Left colon (tissue), 2 donors: ENCODE measurements at regions not wholly inside any gene's neighbourhood (a gene's known extent, or its start where the extent isn't known, plus 50 kb on each side); places are given as distances from the start of the nearest gene placed in this dataset.

Experiments
- ATAC-seq: fragments of 200-7000 bp; cut with Tn5 transposase; one replicate; pipeline ENCODE4 v1.9.1; 2020; ENCODE audit warnings: mild to moderate bottlenecking, moderate library complexity
- DNase-seq, 2 donors: peaks; one replicate each; pipeline ENCODE4 v3.0.0-alpha.2; 2020
- intact Hi-C, 2 donors: fragments of 100-400 bp; cut with DNase I in 1 of 2; cut with micrococcal nuclease in 1 of 2; formaldehyde crosslinking; loops; one replicate each; pipeline versions ENCODE4 v1.11.2 to v1.14.0; 2022; cut with DNase I, micrococcal nuclease
- donor health status: DM: no; HTN: no; CAD: no.
- donor health status: DM: yes; HTN: yes; CAD: no.

- no peak for DNase-seq
- intact Hi-C loops: no loop called here
- no peak for ATAC-seq
Observed at GRCh38 chr4:54359919-54360650, 131.0 kb downstream of the PDGFRA start.

GRCh38 chr4:54363037-54363436, 133.9 kb downstream of the PDGFRA start:
- intact Hi-C loops: no loop called here
- DNase-seq: no peak
- ATAC-seq: no peak

- intact Hi-C loops: no loop called here
- DNase-seq (no peak), ATAC-seq (no peak)
Observed at GRCh38 chr4:54365691-54366090, 136.6 kb downstream of the PDGFRA start.

DNA sequence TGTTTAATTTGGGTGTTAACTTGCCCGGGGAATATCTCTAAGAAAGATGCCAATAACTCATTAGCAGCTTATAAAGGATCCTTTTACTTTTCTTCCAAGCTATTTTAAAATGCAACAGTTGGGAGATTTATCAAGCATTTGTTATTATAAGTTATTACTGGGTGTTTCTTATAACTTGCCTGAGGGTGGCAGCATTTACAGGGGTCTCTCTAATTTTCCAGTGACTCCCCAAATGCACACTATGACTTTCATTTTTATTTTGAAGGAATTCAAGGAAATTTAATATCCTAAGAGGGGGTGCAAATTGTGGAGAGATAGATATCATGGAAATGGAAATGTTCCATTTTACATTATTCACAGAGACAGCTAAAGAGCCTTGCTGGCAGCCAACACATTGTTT, 138.0 kb downstream of the PDGFRA start:
- intact Hi-C loops: no loop called here
- DNase-seq (no peak), ATAC-seq (no peak)

DNA sequence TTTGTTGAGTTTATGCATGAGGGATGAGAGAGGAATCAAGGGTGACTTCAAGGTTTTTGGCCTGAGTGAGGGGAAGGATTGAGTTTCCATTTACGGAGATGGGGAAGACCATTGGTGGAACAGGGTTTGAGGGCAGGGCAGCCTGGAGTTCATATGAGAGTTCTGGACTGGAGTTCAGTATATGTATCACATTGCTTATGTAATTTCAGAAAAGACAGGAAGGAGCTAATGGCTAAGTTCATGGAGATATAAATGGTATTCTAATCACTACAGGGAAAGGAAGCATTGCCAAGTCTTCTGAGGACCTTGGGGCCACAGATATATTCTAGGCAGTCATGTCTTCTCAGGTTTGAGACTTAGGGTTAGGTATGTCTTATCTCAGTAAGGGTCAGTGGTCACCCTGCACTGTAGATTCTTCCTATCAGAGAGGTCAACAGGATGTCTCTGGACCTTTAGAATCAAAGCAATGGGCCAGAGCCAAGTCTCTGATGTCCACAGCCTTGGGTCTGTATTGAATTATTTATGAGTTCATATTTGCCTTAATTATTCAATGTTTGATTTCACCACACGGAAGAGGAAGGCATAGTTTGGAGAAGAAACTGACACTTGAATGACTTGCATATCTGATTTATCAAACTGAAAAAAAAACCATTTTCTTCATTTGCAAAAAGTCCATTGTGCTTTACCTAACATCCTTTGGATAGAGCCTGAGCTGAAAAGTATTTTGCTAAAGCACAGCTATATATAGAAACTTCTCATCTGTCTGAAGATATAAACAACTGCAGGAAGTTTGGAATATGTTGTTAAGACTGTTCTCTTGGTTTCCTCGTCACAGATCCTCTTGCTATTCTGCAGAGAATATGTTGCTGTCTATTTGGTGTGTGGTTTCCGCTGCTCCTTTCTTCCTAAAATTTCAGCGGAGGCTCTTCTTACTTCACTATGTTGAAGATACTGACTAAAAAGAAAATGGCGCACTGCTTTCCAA, 139.5 kb downstream of the PDGFRA start:
- DNase-seq (no peak), ATAC-seq (no peak)
- intact Hi-C loops: no loop called here

DNA sequence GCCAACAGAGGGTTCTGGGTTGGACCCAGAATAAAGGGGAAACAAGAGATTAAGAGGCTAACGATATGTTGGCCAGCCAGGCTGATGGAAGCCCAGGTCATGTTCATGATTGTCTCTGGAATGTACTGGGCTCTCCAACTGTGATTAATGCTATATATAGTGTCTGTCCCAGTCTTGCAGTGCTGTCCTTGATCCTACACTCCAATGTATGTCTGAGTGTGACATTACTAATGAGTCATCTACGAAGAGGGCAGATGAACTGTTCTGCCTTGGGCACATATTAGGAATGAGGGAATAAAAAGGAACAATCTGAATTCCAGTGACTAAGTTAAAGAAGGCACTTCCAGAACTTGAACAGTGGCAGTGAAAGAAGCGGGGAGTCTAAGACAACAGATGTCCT, 142.1 kb downstream of the PDGFRA start:
- DNase-seq (no peak), ATAC-seq (no peak)
- intact Hi-C loops: no loop called here

GRCh38 chr4:54372951-54373350, 143.9 kb downstream of the PDGFRA start:
- ATAC-seq (no peak), DNase-seq (no peak)
- intact Hi-C loops: no loop called here

- intact Hi-C loops: no loop called here
- no peak for ATAC-seq
- DNase-seq: no peak
Observed at GRCh38 chr4:54373718-54374210, 144.7 kb downstream of the PDGFRA start.

DNA sequence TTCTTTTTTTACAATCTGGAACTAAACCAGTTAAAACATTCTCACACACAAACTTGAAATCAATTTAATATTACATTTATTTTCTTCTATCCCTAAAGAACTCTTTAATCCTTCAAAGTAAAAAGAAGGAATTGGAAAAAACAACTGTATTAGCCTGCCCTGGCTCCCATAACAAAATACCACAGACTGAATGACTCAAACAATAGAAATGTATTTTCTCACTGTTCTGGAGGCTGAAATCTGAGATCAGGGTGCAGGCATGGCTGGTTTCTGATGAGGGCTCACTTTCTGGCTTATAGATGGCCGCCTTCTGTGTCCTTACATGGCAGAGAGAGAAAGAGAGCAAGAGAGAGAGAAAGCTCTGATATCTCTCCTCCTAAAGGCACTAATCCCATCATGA, 149.4 kb downstream of the PDGFRA start:
- ATAC-seq: no peak
- intact Hi-C loops: no loop called here

GRCh38 chr4:54384152-54384551, 155.1 kb downstream of the PDGFRA start:
- ATAC-seq (no peak), DNase-seq (no peak)
- intact Hi-C loops: no loop called here

More for the DNA sequence above, 149.4 kb downstream of the PDGFRA start:
- DNase-seq: no peak

DNA sequence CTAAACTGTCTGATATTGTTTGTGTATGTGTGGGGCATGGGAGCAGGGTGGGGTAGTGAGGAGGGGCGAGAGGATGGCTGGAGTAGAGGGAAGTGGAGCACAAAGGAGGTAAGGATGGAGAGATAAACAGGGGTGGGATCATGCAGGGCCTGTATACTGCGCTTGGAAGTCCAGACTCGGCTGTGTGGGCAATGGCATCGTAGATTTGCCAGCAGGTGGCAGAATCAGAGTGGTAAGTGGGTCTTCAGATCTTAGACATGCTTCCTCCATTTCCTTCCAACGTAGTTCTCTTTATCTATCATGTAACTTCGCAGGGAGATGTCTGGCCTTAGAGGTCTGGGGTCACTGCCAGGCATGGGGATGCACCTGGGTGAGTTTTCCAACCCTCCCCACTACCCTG, 155.5 kb downstream of the PDGFRA start:
- DNase-seq (peak in 1 of 2 donors; percentile 42), ATAC-seq (peak; percentile 64)
- intact Hi-C loops: no loop called here

GRCh38 chr4:54386042-54386669, 157.1 kb downstream of the PDGFRA start:
- no peak for ATAC-seq
- intact Hi-C loops: no loop called here
- DNase-seq: no peak

GRCh38 chr4:54386693-54387092, 157.6 kb downstream of the PDGFRA start:
- intact Hi-C loops: no loop called here
- ATAC-seq (no peak), DNase-seq (no peak)

DNA sequence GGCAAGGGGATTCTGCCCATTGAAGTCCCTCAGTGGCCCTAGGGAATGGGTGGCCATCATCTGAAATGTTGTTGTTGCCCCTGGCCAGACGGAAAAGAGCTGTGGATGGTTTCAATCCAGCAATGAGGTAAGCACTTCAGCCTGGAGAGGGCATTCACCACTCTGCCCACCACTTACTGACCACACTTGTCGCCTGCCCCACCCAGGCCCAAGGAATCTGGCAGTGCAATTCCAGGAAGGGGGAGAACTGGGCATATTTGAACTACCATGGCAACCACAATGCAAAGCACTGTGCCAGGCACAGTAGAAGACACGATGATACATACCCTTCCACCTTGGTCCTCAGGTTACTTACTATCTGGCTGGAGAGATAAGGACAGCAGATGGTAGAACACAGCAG, 161.6 kb downstream of the PDGFRA start:
- intact Hi-C loops: no loop called here
- no peak for ATAC-seq
- no peak for DNase-seq

- intact Hi-C loops: no loop called here
- DNase-seq (no peak), ATAC-seq (no peak)
Observed at GRCh38 chr4:54391104-54391503, 162.0 kb downstream of the PDGFRA start.

DNA sequence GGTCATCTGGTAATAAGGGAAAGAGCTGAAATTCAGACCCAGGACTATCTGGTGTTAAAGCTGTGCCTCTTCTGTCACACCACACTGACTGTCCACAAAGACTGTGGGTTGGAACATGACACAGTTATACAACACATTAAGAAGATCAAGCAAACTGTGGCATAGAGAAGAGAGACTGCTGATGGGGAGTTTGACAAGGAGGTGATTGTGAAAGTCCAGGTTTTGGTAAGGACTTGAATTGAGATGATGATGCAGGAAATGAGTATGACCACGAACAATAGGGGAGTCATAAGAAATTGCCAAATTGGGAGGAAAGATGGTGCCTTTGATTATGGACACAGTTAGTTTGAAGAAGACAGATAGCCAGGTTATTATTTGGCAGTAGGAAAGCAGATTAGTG, 163.4 kb downstream of the PDGFRA start:
- ATAC-seq (no peak), DNase-seq (no peak)
- intact Hi-C loops: no loop called here

DNA sequence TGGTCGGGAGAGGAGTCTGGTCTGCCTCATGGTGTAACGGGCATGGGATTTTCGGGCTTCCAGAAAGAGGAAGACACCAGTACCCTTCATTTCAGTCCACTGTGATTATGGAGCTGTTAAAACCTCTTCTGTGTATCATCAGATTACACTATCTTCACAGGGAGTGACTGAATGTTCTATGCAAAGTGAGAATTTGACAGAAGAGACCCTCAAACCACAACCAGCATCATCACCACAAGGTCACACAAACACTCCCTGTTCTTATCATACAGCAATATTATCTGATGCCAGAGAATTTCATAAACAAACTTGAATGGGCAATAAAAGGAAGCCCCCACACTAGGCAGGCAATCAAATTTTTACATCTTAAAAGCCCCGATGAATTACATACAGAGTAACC, 164.2 kb downstream of the PDGFRA start:
- ATAC-seq: no peak
- no peak for DNase-seq
- intact Hi-C loops: no loop called here

DNA sequence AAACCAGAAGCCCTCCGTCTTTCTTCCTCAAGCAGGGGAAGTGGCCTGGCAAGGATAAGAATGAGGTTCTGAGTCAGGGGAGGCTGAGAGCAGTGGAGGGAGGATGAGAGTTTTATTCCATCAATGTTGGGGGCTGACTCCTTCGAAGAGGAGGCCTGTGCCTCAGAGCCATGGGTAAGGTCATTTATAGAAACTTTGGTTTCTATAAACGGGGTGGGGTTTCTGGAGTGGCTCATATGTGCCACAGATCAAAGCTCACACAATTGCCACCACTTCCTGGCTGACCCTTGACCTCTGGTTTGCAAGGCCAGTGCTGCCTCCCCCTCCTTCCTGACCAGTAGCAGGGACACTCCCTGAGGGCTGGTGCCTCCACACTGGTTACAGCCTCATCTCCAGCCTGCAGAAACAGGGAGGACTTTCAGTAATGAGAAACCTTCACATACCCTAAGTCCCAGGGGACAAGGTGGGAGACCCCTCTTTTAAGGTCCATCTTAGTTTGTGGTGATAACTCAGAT, 166.0 kb downstream of the PDGFRA start:
- intact Hi-C loops: no loop called here
- DNase-seq (no peak), ATAC-seq (peak; percentile 48)

DNA sequence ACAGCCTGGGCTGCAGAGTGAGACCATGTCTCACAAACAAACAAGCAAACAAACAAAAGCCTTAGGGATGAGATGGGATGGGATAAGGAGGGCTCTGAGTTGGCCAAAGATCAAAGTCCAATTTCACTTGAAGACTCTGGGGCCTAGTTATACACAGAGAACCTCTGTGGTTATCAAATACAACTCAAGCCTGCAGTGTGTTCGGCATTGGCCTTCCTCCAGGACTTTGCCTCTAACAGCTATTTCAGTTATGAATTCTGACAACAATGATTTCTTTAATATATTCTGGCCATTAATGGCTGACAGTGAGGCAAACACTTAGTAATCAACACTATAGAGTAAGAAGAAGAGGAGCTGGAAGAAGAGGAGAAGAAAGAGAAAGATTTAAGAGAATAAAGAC, 171.1 kb downstream of the PDGFRA start:
- DNase-seq (no peak), ATAC-seq (no peak)
- intact Hi-C loops: no loop called here
